Stimulated activated CD8-positive, alpha-beta memory T cell treated with anti-CD3 and anti-CD28 coated beads, Interleukin-4, amount 100 ng/mL, for 1 hour (primary cell): ENCODE measurements at regions not wholly inside any gene's neighbourhood (a gene's known extent, or its start where the extent isn't known, plus 50 kb on each side); places are given as distances from the start of the nearest gene placed in this dataset.

Experiments used
- DNase-seq, 2 donors: peaks; one replicate each; pipeline ENCODE4 v3.0.0-alpha.2; 2020; ENCODE audit warnings: low read depth in 2 of 2, low spot score in 1 of 2

DNA sequence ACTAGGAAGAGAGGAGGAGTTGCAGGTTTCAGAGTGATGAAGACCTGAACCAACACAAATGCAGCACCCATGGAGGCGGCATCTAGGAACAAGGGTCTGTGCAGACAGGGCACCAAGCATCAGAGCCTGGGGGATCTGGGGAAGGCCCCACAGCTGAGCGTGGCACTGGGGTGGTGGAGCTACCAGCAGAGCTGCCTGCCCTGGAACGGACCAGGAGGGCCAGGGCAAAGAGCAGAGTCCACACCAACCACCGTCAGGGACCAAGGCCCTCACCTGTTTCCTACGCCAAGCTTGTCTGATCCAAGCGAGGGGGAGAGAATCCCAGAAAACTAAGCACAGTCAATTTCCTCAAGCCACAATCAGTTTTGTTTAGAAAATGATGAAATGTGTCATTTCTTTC lies 79.0 kb upstream of the SYT6 start:
- no peak for DNase-seq

DNA sequence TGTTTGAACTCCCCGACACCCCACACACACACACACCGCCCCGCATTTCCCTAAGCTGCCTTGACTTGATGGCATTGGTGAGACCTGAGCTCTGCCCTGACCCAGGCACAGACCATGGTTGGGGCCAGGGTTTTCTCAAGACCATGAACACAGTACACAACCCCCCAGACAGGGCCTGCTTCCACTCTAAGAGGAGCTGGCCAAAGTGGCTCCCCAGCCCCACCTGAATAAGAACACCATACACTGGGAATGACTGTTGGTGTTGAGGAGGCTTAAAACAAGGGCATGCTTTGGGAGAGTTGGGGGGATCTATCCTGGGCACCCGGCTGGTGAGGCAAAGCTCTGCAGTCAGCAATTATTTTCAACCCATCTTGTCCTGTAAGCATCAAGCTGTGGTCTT lies 77.6 kb upstream of the SYT6 start:
- DNase-seq: no peak

DNA sequence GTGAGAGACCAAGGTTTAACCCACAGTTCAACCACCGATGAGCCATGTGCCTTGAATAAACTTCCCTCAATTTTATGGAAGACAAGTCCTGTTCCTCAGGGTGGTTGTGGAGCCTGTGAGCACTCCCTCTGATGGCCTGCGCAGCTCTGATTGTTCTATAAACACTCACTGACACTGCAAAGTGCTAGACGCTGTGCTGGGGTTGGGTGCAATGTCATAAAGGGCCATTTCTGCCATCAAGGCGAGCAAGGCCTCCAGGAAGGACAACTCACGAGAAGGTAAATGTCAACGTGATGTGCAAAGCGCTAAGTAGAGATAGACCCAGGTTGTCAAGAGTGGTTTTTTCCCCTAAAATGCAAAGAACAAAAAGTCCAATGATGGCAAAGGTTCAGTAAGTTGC lies 75.7 kb upstream of the SYT6 start:
- DNase-seq: no peak

DNA sequence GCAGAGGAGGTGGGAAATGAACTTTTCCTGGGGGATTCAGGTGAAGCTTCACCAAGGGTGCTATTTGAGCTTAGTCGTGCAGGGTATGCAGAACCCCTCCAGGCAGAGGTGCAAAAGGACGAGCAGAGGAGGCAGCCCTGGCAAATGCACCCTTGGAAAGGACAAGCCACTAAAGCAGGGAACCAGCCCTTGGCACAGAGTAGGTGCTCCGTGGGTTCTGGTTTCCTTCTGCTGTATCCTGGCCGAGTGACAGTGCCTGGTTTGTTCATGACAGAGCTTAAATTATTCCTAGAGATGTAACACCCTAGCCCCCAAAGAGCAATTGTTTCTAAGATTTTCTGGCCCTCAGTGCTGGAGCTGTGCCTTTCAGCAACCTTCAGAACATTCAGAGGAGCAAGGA lies 73.4 kb upstream of the SYT6 start:
- no peak for DNase-seq

GRCh38 chr1:114224196-114224907 lies 70.7 kb upstream of the SYT6 start:
- no peak for DNase-seq

GRCh38 chr1:114222920-114223319 lies 69.3 kb upstream of the SYT6 start:
- no peak for DNase-seq

- no peak for DNase-seq
Measured at GRCh38 chr1:114219172-114219868, 65.7 kb upstream of the SYT6 start.

DNA sequence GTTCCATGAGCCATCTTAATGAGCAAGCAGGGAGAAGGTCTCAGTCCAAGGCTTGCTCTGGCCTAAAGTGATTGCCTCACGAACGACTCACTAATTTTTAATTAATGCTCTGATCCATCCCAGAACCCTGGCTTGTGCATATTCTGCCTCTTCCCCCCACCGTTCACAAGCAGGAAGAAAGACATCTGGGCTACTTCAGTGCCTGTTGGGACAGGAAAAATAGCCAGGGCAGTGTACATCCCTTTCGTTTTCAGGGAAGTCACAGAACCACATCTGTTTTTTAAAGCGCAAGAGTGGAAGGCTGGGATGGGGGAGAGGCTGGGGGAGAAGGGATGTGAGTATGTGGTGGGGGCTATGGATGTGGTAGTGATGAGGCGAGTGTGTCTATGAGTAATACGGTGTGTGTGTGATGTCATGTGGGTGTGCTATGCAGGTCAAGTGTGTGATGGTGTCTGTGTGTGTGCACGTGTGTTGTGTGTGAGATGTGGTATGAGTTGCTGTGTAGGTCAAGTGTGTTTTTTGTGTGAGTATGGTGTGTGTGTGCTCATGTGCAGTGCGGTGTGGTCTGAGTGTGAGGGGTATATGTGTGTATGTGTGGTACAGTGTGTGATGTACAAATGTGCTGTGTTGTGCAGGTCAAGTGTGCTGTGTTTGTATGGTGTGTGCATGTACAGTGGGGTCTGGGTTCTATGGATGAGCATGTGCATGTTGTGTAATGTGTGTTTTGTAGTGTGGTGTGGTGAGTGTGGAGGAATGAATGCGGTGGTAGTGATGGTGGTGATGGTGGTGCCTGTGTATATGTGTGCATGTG lies 64.9 kb upstream of the SYT6 start:
- DNase-seq: no peak

DNA sequence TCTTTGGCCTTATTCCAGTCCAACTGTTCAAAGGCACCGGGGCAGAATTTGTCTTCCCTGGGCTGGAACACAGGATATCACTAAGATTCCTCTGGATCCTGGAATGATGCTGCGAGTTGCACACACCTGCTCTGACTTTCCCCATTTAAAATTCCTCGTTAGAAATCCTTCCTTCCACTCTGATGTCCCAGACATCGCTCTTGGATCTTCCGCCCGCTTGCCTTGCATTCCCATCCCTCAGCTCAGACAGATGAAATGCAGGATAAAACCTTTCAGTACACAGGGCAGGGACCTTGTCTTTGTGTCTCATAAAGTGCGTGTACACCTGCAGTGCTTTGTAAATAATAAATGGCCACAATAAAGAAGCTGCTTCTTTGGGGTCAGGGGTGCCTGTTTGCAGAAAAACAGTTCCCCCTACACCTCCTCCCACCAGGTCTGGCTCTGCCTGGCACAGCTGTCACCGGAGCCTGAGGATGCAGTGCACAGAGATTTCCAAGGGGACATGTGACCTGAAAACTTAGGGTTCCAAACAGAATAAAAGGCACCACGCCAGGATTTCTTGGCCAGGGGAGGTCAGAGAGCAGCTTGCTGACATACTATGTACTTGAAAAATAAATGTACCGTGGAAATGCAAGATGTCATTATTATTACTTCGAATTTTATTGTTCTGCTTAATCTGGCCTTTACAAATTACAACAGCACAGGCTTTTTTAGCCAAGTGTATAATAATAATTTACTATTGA lies 62.9 kb upstream of the SYT6 start:
- DNase-seq: no peak

GRCh38 chr1:114215436-114215835 lies 61.8 kb upstream of the SYT6 start:
- no peak for DNase-seq

DNA sequence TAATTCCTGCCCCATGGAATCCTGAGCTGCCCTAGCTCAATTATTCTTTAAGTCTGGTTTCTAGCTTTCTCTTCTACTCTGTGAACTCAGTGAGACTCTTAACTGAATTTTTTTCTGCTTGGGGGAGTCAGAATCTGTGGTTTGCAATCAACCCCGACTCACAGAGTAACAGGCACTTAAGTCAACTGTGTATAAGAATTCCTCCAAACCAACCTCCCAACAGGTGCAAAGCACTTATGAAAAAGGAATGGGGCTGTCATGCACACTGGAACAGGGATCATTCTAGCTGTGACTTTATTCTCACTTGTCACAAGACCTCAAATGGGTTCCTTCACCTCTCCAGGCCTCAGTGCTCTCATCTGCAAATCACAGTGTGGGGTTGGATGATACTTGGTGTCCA lies 60.3 kb upstream of the SYT6 start:
- DNase-seq: no peak

GRCh38 chr1:114209971-114210370 lies 56.3 kb upstream of the SYT6 start:
- DNase-seq: no peak

DNA sequence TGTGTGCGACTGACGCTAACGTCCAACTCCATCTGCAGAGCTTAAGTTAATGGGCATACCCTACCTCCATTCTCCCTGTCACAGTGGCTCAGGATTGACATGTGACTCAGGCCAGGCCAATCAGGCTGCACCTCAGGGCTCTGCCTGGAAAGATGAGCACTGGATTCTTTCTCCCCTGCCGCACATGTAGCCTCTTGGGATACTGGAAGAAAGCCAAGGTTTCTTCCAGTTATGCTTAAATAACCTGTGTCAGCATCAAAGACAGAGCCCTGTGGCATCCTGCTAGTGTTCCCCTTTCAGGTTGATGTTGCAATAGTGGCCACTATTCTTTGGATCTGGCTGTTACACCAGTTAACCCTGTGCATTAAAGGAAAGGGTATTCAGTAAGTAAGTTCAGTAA lies 55.0 kb upstream of the SYT6 start:
- DNase-seq: no peak

DNA sequence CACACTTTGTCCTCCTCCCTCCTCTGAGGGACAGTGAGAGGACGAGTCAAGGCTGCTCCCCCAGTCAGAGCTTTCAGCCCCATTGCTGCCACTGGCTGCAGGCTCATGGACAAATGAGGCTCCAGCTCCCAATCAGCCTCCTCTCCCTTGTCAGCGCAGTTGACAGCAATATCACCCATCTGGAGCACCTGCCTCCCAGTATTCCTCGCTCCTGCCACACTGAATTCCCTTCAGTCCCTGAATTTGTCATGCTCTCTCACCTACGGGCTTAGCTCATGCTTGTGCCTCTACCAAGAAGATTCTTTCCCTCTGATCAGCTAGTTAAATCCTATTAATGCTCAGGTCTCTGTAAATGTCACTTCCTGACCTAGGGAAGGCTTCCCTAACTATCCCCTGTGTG lies 54.4 kb upstream of the SYT6 start:
- DNase-seq: no peak

DNA sequence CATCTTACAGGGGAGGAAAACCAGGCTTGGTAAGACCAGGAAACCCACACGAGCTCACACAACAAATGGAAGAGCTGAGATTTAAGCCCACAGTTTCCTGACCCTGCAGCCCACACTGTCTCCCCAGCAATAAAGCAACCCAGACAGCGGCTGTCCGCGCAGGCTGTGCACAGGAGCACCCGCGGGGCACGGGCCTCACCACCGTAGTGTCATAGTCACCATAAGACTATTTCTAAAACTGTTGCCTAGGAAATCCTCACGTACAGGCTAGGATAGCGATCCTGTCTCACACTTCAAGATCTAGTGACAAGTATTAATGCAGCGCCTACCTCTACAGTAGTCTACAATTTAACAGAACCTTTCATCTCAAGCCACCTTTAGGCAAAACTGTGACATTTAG lies 54.0 kb upstream of the SYT6 start:
- DNase-seq: no peak

DNA sequence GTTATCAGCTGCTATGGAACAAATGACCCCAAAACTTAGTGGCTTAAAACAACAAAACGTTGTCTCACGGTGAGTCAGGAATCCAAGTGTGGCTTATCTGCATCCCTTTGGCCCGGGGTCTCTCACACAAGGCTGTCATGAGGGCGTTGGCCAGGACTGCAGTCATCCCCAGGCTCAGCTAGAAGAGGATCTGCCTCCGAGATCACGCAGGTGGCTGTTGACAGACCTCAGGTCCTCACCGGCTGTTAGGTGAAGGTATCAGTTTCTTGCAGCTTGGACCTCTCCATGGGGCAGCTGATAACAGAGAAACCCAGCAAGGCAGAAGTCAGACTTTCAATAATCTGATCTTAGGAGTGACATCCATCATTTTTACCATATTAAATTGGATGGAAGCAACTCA lies 52.7 kb upstream of the SYT6 start:
- no peak for DNase-seq

- no peak for DNase-seq
Measured at GRCh38 chr1:114203595-114204128, 50.0 kb upstream of the SYT6 start.
